Astrocyte of the cerebellum (primary cell): ENCODE measurements at regions not wholly inside any gene's neighbourhood (a gene's known extent, or its start where the extent isn't known, plus 50 kb on each side); places are given as distances from the start of the nearest gene placed in this dataset.

Experiments used
- DNase-seq: peaks from one replicate; pipeline ENCODE4 v3.0.0-alpha.2; 2011; ENCODE audit warnings: low read depth
- H3K4me3 ChIP-seq: 2 replicates; pipeline ENCODE4 v1.5.1; 2011; ENCODE audit warnings: mild to moderate bottlenecking, low read depth, low read length, moderate library complexity
- CTCF ChIP-seq: IDR thresholded peaks from 2 replicates; pipeline ENCODE4 v1.5.1; 2012; ENCODE audit warnings: low read length, low read depth, moderate library complexity, mild to moderate bottlenecking; ENCODE audit errors: missing control alignments
- in situ Hi-C: cut with HindIII; loops from 2 replicates; pipeline ENCODE4 v1.10.0; 2017; ENCODE audit warnings: low sequenced_read_pairs

- in situ Hi-C loops, result no loop called here
- no peak for TF ChIP-seq CTCF
- no peak for DNase-seq
- no peak overlapping the region for H3K4me3 ChIP-seq
Observed at GRCh38 chr3:10601857-10602230, 96.5 kb upstream of the ATP2B2 start.

- TF ChIP-seq CTCF, result no peak
- in situ Hi-C loops, result no loop called here
- DNase-seq, result no peak
- no peak overlapping the region for H3K4me3 ChIP-seq
Observed at GRCh38 chr3:10602271-10602670, 96.9 kb upstream of the ATP2B2 start.

DNA sequence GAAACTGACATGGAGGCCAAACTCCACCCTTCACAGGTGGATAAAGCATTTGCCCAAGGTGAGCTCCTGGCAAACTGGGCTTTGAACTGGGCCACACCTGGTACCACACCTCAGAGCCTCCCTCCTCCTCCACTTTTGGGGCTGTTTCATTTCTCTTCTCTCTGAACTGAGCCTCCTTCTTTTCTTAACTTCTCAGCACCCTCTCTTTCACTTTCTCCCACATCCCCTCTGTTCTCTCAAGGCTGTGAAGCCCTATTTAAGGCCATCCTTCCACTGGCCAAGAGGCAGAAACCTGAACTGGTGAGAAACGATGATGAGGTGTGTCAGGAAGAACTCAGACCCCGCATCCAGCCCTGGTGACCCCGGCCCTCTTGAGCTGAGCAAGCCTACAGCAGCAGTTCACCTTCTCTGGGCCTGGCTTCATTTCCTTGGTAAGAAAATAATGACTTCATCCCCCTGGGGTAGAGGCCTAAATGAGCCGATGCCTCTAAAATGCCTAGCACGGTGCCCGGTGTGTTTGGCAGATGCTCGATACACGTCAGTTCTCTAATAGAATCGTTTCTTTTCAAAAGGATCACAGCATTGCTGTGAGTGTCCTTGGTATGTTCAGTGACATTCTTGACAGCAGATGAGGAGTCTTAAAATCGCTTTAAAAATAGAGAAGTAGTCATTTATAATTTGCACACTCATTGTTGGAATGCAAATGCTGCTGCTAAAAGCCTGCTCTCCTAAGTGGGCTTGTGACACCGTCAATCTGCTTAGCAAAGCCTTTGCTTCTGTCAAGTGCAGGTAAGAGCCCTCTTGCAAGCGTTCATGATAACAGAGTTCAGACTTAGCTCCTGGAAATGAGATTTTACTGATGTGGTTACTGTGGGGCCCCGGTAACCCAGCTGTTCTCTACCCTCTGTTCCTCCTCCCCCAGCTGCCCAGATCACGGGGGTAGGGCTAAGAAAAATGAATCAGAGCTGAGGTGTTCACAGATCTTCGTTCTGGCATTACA lies 97.7 kb upstream of the ATP2B2 start:
- no peak for DNase-seq
- H3K4me3 ChIP-seq, result no peak overlapping the region
- TF ChIP-seq CTCF, result no peak
- in situ Hi-C loops, result no loop called here

DNA sequence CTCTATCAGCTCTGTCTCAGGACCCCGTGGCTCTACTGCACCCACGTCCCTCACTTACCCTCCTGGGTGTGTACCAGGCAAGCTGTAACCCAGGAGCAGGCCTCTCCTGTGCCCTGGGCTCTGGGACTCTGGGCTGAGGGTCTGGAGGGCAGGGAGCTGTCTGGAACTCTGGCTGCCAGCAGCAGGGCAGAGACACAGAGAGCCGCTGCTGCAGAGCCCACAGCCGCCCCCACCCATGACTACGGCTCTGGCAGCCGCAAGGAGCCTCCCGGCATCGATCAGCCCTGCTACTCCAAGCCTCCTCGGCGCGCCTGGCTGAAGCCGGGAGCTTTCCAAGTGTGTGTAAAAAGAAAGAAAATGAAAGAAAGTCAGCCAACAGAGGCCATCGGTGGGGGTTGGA lies 103.7 kb upstream of the ATP2B2 start:
- no peak for DNase-seq
- in situ Hi-C loops, result no loop called here
- no peak overlapping the region for H3K4me3 ChIP-seq
- no peak for TF ChIP-seq CTCF

GRCh38 chr3:10614168-10614567 lies 108.8 kb upstream of the ATP2B2 start:
- DNase-seq, result no peak
- no peak overlapping the region for H3K4me3 ChIP-seq
- TF ChIP-seq CTCF, result no peak
- in situ Hi-C loops, result no loop called here

- no peak for TF ChIP-seq CTCF
- no peak overlapping the region for H3K4me3 ChIP-seq
- in situ Hi-C loops, result no loop called here
Observed at GRCh38 chr3:10615715-10616114, 110.3 kb upstream of the ATP2B2 start.

More at GRCh38 chr3:10615715-10616114, 110.3 kb upstream of the ATP2B2 start:
- DNase-seq, result no peak
